OCI-LY7 (cell line): ENCODE measurements at regions not wholly inside any gene's neighbourhood (a gene's known extent, or its start where the extent isn't known, plus 50 kb on each side); places are given as distances from the start of the nearest gene placed in this dataset.

Source experiments
- BruUV-seq: library from RNA; stranded (reverse); fragments of 400-500 nt; replicated peaks from 2 replicates; lab custom pipeline; 2021; lab: Mats Ljungman, UMichigan
- CTCF ChIA-PET: fragments of 300-600 bp; sonication (Branson Sonifier 250); formaldehyde crosslinking; loops from one replicate; lab custom pipeline; 2022; ENCODE audit warnings: antibody characterized with exemption; ENCODE audit not compliant: unreplicated experiment; lab: Charles Lee
- POLR2A ChIA-PET: fragments of 300-600 bp; sonication (Branson Sonifier 250); formaldehyde crosslinking; loops from one replicate; lab custom pipeline; 2022; ENCODE audit warnings: antibody characterized with exemption; lab: Charles Lee
- DNase-seq: peaks from one replicate; pipeline ENCODE4 v3.0.0-alpha.2; 2015; ENCODE audit warnings: low spot score
- H2AFZ ChIP-seq: fragments of 200-600 bp; sonication (generic), shearing (Covaris generic); 2 replicates; pipeline ENCODE4 v1.6.1; 2014; ENCODE audit warnings: mild to moderate bottlenecking, antibody characterized with exemption, low read length, moderate library complexity
- H3K27ac ChIP-seq: fragments of 200-600 bp; sonication (generic); 2 replicates; pipeline ENCODE4 v1.5.1; 2014; ENCODE audit warnings: mixed run types, low read depth, mild to moderate bottlenecking, moderate library complexity, low read length, inconsistent platforms; ENCODE audit not compliant: poor library complexity, severe bottlenecking
- H3K36me3 ChIP-seq: fragments of 200-600 bp; sonication (generic); 2 replicates; pipeline ENCODE4 v1.6.1; 2014; ENCODE audit warnings: mild to moderate bottlenecking, antibody characterized with exemption, low read length, moderate library complexity, mixed read lengths; ENCODE audit not compliant: insufficient read depth
- H3K4me1 ChIP-seq: fragments of 200-600 bp; sonication (generic); 2 replicates; pipeline ENCODE4 v1.5.1; 2014; ENCODE audit warnings: mild to moderate bottlenecking, low read length; ENCODE audit not compliant: insufficient read depth, poor library complexity, severe bottlenecking
- H3K4me2 ChIP-seq: fragments of 200-600 bp; sonication (generic); 2 replicates; pipeline ENCODE4 v1.6.1; 2014; ENCODE audit warnings: mild to moderate bottlenecking, low read length
- H3K4me3 ChIP-seq: fragments of 200-600 bp; sonication (generic); 2 replicates; pipeline ENCODE4 v1.5.1; 2014; ENCODE audit warnings: mild to moderate bottlenecking, low read depth, low read length; ENCODE audit not compliant: poor library complexity, severe bottlenecking
- H3K79me2 ChIP-seq: fragments of 200-600 bp; sonication (generic); 2 replicates; pipeline ENCODE4 v1.6.1; 2016; ENCODE audit warnings: low read depth, mild to moderate bottlenecking, low read length, moderate library complexity, mixed read lengths; ENCODE audit not compliant: insufficient read depth
- H3K9me2 ChIP-seq: fragments of 200-600 bp; sonication (generic); 2 replicates; pipeline ENCODE4 v1.6.1; 2016; ENCODE audit warnings: mild to moderate bottlenecking, low read length, mixed read lengths; ENCODE audit not compliant: insufficient read depth
- H3K9me3 ChIP-seq: fragments of 200-600 bp; sonication (generic); 2 replicates; pipeline ENCODE4 v1.6.1; 2014; ENCODE audit warnings: mild to moderate bottlenecking, mixed run types, low read length, mixed read lengths
- H4K20me1 ChIP-seq: fragments of 200-600 bp; sonication (generic); 2 replicates; pipeline ENCODE4 v1.6.1; 2014; ENCODE audit warnings: mild to moderate bottlenecking, antibody characterized with exemption, low read length, moderate library complexity, mixed read lengths; ENCODE audit not compliant: insufficient read depth
- CTCF ChIP-seq: fragments of 200-600 bp; sonication (generic); conservative IDR thresholded peaks from 2 replicates; pipeline ENCODE4 v1.5.1; 2014; ENCODE audit warnings: mild to moderate bottlenecking, antibody characterized with exemption, low read length, moderate library complexity, mixed read lengths
- EZH2phosphoT487 ChIP-seq: fragments of 200-600 bp; sonication (generic); IDR thresholded peaks from 2 replicates; pipeline ENCODE4 v1.6.1; 2018; ENCODE audit warnings: low read depth, borderline replicate concordance, mild to moderate bottlenecking, mixed run types, antibody characterized with exemption, low read length, moderate library complexity, mixed read lengths
- intact Hi-C: fragments of 100-400 bp; cut with micrococcal nuclease; formaldehyde crosslinking; loops from one replicate; pipeline ENCODE4 v1.10.0; 2022; ENCODE audit not compliant: unreplicated experiment

- ChIA-PET POLR2A (no interaction called here), CTCF (no interaction called here)
- Histone ChIP-seq H3K9me3 (peaks cover 14% of the 10 kb centered on the region), H3K4me3 (no peak overlapping the region), H3K79me2 (no peaks in the 10 kb centered on the region), H3K4me1 (no peaks in the 10 kb centered on the region), H4K20me1 (no peaks in the 10 kb centered on the region), H2AFZ (no peak overlapping the region), H3K36me3 (no peaks in the 10 kb centered on the region), H3K9me2 (no peaks in the 10 kb centered on the region), H3K4me2 (no peak overlapping the region), H3K27ac (no peak overlapping the region)
- TF ChIP-seq CTCF (no peak), EZH2phosphoT487 (no peak)
- DNase-seq, result no peak
- intact Hi-C loops, result no loop called here
- BruUV-seq, result no TSS peak
Measured at GRCh38 chr10:31679936-31680335, 248.7 kb downstream of the ARHGAP12 start.

GRCh38 chr10:31678575-31679516, 249.8 kb downstream of the ARHGAP12 start:
- TF ChIP-seq CTCF, result no peak
- no peak for TF ChIP-seq EZH2phosphoT487
- DNase-seq, result no peak
- intact Hi-C loops, result no loop called here
- no peaks in the 10 kb centered on the region for H3K4me1 ChIP-seq
- ChIA-PET CTCF (no interaction called here), POLR2A (interaction anchor here (0.6 kb wide), 1 partner anchor 9 kb away, joined by 3 read pairs; no protein-coding TSS in a partner anchor)
- no peak overlapping the region for H2AFZ ChIP-seq
- H3K9me2 ChIP-seq, result no peaks in the 10 kb centered on the region
- no peak overlapping the region for H3K4me3 ChIP-seq
- peaks cover 6% of the 10 kb centered on the region for H3K9me3 ChIP-seq
- no peak overlapping the region for H3K27ac ChIP-seq
- no peak overlapping the region for H3K4me2 ChIP-seq
- no peaks in the 10 kb centered on the region for H3K36me3 ChIP-seq
- no TSS peak for BruUV-seq
- no peaks in the 10 kb centered on the region for H3K79me2 ChIP-seq
- H4K20me1 ChIP-seq, result no peaks in the 10 kb centered on the region

- intact Hi-C loops, result no loop called here
- no peak overlapping the region for H3K4me2 ChIP-seq
Measured at GRCh38 chr10:31678139-31678536, 250.5 kb downstream of the ARHGAP12 start.

More at GRCh38 chr10:31678139-31678536, 250.5 kb downstream of the ARHGAP12 start:
- no peaks in the 10 kb centered on the region; the same call in 1 of the 2 replicates for H3K9me3 ChIP-seq
- no peaks in the 10 kb centered on the region for H4K20me1 ChIP-seq
- H3K27ac ChIP-seq, result no peak overlapping the region
- no peak overlapping the region for H3K4me3 ChIP-seq
- no peaks in the 10 kb centered on the region for H3K36me3 ChIP-seq
- CTCF ChIA-PET, result no interaction called here
- BruUV-seq, result no TSS peak
- no peaks in the 10 kb centered on the region for H3K9me2 ChIP-seq
- POLR2A ChIA-PET, result no interaction called here
- no peaks in the 10 kb centered on the region for H3K4me1 ChIP-seq
- TF ChIP-seq CTCF (no peak), EZH2phosphoT487 (no peak)
- H2AFZ ChIP-seq, result no peak overlapping the region
- no peaks in the 10 kb centered on the region for H3K79me2 ChIP-seq
- no peak for DNase-seq
